ENCODE measurements at regions not wholly inside any gene's neighbourhood (a gene's known extent, or its start where the extent isn't known, plus 50 kb on each side); places are given as distances from the start of the nearest gene placed in this dataset.

- no peak overlapping the region for H3K4me3 Mint-ChIP-seq
- no peaks in the 10 kb centered on the region for H3K36me3 Mint-ChIP-seq (ENCODE audit: low read depth)
- H3K27me3 Mint-ChIP-seq (ENCODE audit: insufficient read depth): peaks cover 9% of the 10 kb centered on the region; the same call in 1 of the 2 replicates
- no peaks in the 10 kb centered on the region for H3K9me3 Mint-ChIP-seq
- H3K27ac Mint-ChIP-seq: no peak overlapping the region
- no peak for DNase-seq
- no peak for TF ChIP-seq CTCF (IDR thresholded peaks at IDR 0.05)
- H3K4me1 Mint-ChIP-seq (ENCODE audit: low read depth): no peaks in the 10 kb centered on the region
Observed at GRCh38 chr2:114031605-114032505, 142.0 kb downstream of the ACTR3 start.

GRCh38 chr2:114032705-114033104 is 142.8 kb downstream of the ACTR3 start:
- no peak for TF ChIP-seq CTCF (IDR thresholded peaks at IDR 0.05)
- H3K4me3 Mint-ChIP-seq: no peak overlapping the region
- no peaks in the 10 kb centered on the region for H3K36me3 Mint-ChIP-seq (ENCODE audit: low read depth)
- H3K9me3 Mint-ChIP-seq: no peaks in the 10 kb centered on the region
- no peak overlapping the region for H3K27ac Mint-ChIP-seq
- no peak for DNase-seq
- peaks cover 14% of the 10 kb centered on the region for H3K27me3 Mint-ChIP-seq (ENCODE audit: insufficient read depth)
- no peaks in the 10 kb centered on the region for H3K4me1 Mint-ChIP-seq (ENCODE audit: low read depth)

GRCh38 chr2:114034742-114035141 is 144.9 kb downstream of the ACTR3 start:
- no peak for TF ChIP-seq CTCF (IDR thresholded peaks at IDR 0.05)
- no peaks in the 10 kb centered on the region for H3K36me3 Mint-ChIP-seq (ENCODE audit: low read depth)
- no peaks in the 10 kb centered on the region for H3K4me1 Mint-ChIP-seq (ENCODE audit: low read depth)
- no peak overlapping the region for H3K4me3 Mint-ChIP-seq
- peaks cover 19% of the 10 kb centered on the region for H3K27me3 Mint-ChIP-seq (ENCODE audit: insufficient read depth)
- no peak for DNase-seq
- H3K27ac Mint-ChIP-seq: no peak overlapping the region
- no peaks in the 10 kb centered on the region for H3K9me3 Mint-ChIP-seq

GRCh38 chr2:114038710-114039109 is 148.8 kb downstream of the ACTR3 start:
- Mint-ChIP-seq H3K27ac (no peak overlapping the region), H3K27me3 (ENCODE audit: insufficient read depth) (peaks cover 18% of the 10 kb centered on the region), H3K36me3 (ENCODE audit: low read depth) (no peaks in the 10 kb centered on the region), H3K4me1 (ENCODE audit: low read depth) (no peaks in the 10 kb centered on the region), H3K9me3 (no peaks in the 10 kb centered on the region), H3K4me3 (no peak overlapping the region)
- DNase-seq: no peak
- no peak for TF ChIP-seq CTCF (IDR thresholded peaks at IDR 0.05)

- Mint-ChIP-seq H3K4me1 (ENCODE audit: low read depth) (no peaks in the 10 kb centered on the region), H3K27ac (no peak overlapping the region), H3K4me3 (no peak overlapping the region), H3K27me3 (ENCODE audit: insufficient read depth) (peaks cover 14% of the 10 kb centered on the region), H3K36me3 (ENCODE audit: low read depth) (no peaks in the 10 kb centered on the region), H3K9me3 (no peaks in the 10 kb centered on the region)
- DNase-seq: no peak
- no peak for TF ChIP-seq CTCF (IDR thresholded peaks at IDR 0.05)
Observed at GRCh38 chr2:114039677-114040076, 149.8 kb downstream of the ACTR3 start.
